ENCODE measurements at regions not wholly inside any gene's neighbourhood (a gene's known extent, or its start where the extent isn't known, plus 50 kb on each side); places are given as distances from the start of the nearest gene placed in this dataset.

DNA sequence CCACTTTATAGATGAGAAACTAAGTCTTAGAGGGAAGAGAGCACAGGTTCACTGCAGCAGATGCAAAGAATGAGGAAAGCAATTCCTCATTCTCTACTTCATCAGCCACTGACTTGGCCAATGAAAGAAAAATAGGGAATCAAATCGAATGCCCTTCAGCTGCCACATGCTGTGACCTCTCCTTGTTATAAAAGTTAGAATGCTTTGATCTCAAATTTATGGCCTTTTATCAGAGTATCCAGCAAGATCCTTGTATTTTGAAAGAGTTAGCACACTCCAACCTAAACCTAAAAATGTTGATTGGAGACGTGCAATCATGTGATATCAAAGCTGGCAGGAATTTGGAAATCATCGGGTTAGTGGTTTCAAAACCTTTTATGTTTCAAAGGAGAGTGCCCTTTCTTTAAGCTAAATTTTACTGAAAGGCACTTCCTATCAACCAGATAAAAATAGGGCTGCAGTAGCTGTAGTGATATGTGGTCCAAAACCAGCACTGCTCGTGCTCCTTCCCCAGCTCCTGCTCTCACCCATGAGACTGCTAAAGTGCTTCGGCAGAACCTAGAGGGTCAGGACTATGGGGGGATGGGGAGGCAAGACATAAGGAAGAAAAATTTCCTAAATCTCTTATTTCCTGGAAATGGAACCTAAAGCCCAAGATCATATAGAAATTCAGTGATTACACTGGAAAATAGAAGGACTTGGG lies 617.0 kb downstream of the PYDC2 start:
- TF ChIP-seq, protein P1, sequence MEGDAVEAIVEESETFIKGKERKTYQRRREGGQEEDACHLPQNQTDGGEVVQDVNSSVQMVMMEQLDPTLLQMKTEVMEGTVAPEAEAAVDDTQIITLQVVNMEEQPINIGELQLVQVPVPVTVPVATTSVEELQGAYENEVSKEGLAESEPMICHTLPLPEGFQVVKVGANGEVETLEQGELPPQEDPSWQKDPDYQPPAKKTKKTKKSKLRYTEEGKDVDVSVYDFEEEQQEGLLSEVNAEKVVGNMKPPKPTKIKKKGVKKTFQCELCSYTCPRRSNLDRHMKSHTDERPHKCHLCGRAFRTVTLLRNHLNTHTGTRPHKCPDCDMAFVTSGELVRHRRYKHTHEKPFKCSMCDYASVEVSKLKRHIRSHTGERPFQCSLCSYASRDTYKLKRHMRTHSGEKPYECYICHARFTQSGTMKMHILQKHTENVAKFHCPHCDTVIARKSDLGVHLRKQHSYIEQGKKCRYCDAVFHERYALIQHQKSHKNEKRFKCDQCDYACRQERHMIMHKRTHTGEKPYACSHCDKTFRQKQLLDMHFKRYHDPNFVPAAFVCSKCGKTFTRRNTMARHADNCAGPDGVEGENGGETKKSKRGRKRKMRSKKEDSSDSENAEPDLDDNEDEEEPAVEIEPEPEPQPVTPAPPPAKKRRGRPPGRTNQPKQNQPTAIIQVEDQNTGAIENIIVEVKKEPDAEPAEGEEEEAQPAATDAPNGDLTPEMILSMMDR (IDR thresholded peaks at IDR 0.05): no peak
- ATAC-seq: no peak
- DNase-seq: no peak
- H3K4me1 ChIP-seq: no peaks in the 10 kb centered on the region
- intact Hi-C loops (cut with DNase I): no loop called here
- no peak overlapping the region for H3K4me3 ChIP-seq
- no peak overlapping the region for H3K27ac ChIP-seq
- H3K9me3 ChIP-seq: no peaks in the 10 kb centered on the region
- H3K36me3 ChIP-seq: no peaks in the 10 kb centered on the region
- no peaks in the 10 kb centered on the region for H3K27me3 ChIP-seq

DNA sequence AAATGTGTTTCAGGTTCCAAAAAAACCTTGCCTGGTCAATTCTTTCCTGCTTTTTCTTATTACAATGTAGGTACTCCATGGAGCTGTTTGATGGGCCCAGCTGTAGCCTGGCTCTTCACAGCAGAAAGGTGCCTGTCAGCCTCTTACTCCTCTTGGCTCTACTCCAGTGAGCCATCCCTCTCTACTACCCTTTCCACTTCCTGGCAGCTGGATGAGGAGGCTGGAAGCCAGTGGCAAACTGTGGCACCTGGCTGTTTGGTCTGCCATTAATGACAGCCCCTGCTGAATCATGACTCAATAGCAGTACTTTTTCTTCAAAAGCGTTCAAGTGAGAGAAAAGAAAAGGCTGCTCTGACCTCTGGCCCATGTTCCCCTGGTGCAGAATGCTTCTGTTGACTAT lies 618.1 kb downstream of the PYDC2 start:
- Histone ChIP-seq H3K9me3 (no peaks in the 10 kb centered on the region), H3K4me1 (no peaks in the 10 kb centered on the region), H3K4me3 (no peak overlapping the region), H3K27me3 (no peaks in the 10 kb centered on the region), H3K27ac (no peak overlapping the region), H3K36me3 (no peaks in the 10 kb centered on the region)
- TF ChIP-seq, protein P1 (IDR thresholded peaks at IDR 0.05): no peak
- no peak for ATAC-seq
- no peak for DNase-seq
- intact Hi-C loops (cut with DNase I): no loop called here

DNA sequence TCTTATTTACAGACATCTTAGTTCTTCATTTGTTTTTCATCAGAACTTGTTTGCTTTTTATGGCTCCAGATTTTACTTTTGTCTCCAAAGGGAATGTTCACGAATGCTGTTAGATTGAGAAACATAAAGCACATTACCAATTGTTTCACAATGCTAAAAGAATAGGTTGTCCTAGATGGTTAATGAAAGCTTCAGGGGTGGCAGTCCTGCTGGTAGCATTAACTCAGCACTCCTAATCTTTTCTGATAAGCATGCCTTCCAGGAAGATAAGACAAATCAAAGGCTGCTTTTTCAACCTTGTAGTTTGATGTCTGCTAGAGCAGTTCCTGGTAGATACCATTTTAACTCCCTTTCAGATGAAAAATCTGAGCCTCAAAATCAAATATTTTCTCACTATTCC lies 619.4 kb downstream of the PYDC2 start:
- H3K27ac ChIP-seq: no peak overlapping the region
- no peaks in the 10 kb centered on the region for H3K4me1 ChIP-seq
- no peak for DNase-seq
- TF ChIP-seq, protein P1 (IDR thresholded peaks at IDR 0.05): no peak
- H3K36me3 ChIP-seq: no peaks in the 10 kb centered on the region
- H3K4me3 ChIP-seq: no peak overlapping the region
- intact Hi-C loops (cut with DNase I): no loop called here
- H3K27me3 ChIP-seq: no peaks in the 10 kb centered on the region
- no peaks in the 10 kb centered on the region for H3K9me3 ChIP-seq
- ATAC-seq: no peak

DNA sequence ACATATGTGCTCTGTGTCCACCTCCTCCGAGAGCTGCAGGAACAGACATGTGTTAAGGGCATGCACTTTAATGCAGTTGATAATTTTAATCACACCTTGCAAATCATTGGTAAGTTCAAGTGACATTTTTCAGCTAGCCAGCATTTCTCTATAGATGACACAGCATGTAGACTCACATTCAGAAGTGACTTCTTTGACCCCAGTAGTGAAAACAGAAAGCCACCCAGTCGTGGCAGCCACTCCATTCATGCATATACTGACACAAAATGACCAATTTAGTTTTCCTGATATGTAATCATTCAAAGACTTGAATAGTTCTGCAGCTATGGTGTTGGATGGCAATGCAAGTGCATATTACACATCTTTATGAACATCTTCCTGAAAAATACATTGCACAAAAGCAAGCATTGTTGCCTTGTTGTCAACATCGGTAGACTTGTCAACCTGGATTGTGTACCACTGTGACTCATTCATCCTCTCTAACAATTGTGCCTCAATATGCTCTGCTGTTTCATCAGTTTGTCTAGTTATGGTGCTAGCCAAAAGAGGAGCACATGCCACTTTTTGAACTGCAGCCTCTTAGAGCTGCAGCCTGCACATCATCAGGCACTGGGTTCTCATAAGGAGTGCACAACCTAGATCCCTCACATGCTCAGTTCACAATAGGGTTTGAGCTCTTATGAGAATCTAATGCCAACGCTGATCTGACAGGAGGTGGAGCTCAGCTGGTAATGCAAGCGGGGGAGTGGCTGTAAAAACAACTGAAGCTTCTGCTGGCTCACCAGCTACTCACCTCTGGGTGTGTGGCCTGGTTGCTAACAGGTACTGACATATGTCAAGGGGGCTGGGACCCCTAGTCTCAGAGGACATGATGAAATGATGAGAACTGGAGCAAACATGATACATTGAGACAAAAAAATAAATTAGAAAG lies 622.0 kb downstream of the PYDC2 start:
- intact Hi-C loops (cut with DNase I): no loop called here
- DNase-seq (no peak), ATAC-seq (no peak)
- no peaks in the 10 kb centered on the region for H3K27me3 ChIP-seq
- no peaks in the 10 kb centered on the region for H3K9me3 ChIP-seq
- no peak overlapping the region for H3K27ac ChIP-seq
- H3K4me3 ChIP-seq: no peak overlapping the region
- no peaks in the 10 kb centered on the region for H3K4me1 ChIP-seq
- no peaks in the 10 kb centered on the region for H3K36me3 ChIP-seq
- TF ChIP-seq, protein P1 (IDR thresholded peaks at IDR 0.05): no peak

All from left lung (tissue), 4 donors.